ENCODE measurements at regions not wholly inside any gene's neighbourhood (a gene's known extent, or its start where the extent isn't known, plus 50 kb on each side); places are given as distances from the start of the nearest gene placed in this dataset.

GRCh38 chr4:14465057-14465456, 537.2 kb upstream of the CPEB2 start:
- TF ChIP-seq POLR2A (IDR thresholded peaks at IDR 0.05; ENCODE audit: low read depth) (no peak), CTCF (IDR thresholded peaks at IDR 0.05) (no peak), POLR2AphosphoS5 (IDR thresholded peaks at IDR 0.05) (no peak), EP300 (IDR thresholded peaks at IDR 0.05) (no peak)

All from esophagus muscularis mucosa (tissue), 4 donors.